PC-3 (cell line): ENCODE measurements at regions not wholly inside any gene's neighbourhood (a gene's known extent, or its start where the extent isn't known, plus 50 kb on each side); places are given as distances from the start of the nearest gene placed in this dataset.

Experiments
- EZH2 ChIP-seq: fragments of 300-600 bp; sonication (generic); IDR thresholded peaks from one replicate; pipeline ENCODE4 v1.6.1; 2017; ENCODE audit warnings: antibody characterized with exemption, mild to moderate bottlenecking, low read length; ENCODE audit not compliant: unreplicated experiment
- EZH2phosphoT487 ChIP-seq: fragments of 300-600 bp; sonication (generic); IDR thresholded peaks from 2 replicates; pipeline ENCODE4 v1.6.1; 2018; ENCODE audit warnings: mild to moderate bottlenecking, antibody characterized with exemption, low read length, borderline replicate concordance
- TF ChIP-seq, protein P1 (sequence below): fragments of 300-600 bp; sonication (generic); conservative IDR thresholded peaks from 2 replicates; pipeline ENCODE4 v1.5.1; 2017; ENCODE audit warnings: antibody characterized with exemption, low read depth, mild to moderate bottlenecking, low read length

DNA sequence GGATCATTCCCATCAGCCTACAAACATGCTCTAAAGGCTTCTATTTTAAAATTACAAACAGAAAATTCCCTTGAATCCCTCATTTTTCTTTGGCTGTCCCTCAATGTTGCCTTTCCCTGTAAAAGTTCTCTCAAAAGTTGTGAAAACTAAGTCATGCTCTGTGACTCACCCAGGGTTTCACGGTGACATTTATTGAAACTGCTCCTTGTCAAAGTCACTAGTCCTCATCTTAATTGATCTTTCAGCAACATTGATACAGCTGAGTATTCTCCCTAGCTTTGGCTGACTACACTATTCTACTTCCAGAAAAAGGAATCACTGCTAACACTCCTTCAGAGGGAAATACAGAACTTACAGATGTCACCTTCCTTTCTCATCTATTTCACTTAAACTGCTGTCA is 65.7 kb downstream of the ASCL4 start:
- TF ChIP-seq, protein P1, sequence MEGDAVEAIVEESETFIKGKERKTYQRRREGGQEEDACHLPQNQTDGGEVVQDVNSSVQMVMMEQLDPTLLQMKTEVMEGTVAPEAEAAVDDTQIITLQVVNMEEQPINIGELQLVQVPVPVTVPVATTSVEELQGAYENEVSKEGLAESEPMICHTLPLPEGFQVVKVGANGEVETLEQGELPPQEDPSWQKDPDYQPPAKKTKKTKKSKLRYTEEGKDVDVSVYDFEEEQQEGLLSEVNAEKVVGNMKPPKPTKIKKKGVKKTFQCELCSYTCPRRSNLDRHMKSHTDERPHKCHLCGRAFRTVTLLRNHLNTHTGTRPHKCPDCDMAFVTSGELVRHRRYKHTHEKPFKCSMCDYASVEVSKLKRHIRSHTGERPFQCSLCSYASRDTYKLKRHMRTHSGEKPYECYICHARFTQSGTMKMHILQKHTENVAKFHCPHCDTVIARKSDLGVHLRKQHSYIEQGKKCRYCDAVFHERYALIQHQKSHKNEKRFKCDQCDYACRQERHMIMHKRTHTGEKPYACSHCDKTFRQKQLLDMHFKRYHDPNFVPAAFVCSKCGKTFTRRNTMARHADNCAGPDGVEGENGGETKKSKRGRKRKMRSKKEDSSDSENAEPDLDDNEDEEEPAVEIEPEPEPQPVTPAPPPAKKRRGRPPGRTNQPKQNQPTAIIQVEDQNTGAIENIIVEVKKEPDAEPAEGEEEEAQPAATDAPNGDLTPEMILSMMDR = no peak
- TF ChIP-seq EZH2 (no peak), EZH2phosphoT487 (no peak)
